CD4-positive, alpha-beta T cell treated with Interleukin-17A for 4 hours (primary cell): ENCODE measurements at regions not wholly inside any gene's neighbourhood (a gene's known extent, or its start where the extent isn't known, plus 50 kb on each side); places are given as distances from the start of the nearest gene placed in this dataset.

ENCODE experiments used
- DNase-seq: peaks from one replicate; pipeline ENCODE4 v3.0.0-alpha.2; 2020; ENCODE audit warnings: mixed read lengths

DNA sequence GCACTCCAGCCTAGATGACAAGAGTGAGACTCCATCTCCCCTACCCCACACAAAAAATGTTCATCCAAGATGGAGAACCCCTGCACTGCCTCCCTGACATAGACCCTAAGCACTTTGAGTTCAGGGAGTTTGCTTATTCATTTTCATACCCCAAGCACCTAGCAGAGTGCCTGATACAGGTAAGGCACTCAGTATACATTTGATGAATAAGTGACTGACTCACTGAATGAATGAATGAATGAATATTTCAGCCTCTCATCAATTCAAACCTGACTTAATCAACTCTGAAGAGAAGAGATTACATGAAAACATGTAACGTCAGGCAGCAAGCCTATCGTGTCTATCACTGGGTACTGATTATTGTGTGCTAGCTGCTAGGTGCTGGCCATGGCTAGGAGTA lies 121.3 kb upstream of the GADD45A start:
- no peak for DNase-seq

DNA sequence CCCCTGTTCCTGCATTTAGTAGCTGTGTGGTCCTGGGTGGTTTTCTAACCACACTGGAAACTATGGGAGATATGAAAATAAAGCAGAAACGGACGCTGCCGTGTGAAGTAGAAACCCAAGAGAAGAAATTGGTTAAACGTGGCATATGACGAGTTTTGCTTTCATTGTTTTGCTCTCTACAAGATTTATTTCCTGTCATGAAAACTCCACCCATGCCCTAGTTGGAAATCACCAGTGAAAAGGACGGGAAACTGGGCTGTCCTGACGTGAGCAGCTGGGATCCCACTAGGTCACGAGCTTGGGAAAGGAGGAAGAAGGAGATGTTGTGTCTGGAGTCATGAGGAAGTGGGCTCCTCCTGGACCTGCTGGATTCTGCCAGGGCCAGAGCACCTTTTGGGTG lies 120.8 kb upstream of the GADD45A start:
- no peak for DNase-seq

DNA sequence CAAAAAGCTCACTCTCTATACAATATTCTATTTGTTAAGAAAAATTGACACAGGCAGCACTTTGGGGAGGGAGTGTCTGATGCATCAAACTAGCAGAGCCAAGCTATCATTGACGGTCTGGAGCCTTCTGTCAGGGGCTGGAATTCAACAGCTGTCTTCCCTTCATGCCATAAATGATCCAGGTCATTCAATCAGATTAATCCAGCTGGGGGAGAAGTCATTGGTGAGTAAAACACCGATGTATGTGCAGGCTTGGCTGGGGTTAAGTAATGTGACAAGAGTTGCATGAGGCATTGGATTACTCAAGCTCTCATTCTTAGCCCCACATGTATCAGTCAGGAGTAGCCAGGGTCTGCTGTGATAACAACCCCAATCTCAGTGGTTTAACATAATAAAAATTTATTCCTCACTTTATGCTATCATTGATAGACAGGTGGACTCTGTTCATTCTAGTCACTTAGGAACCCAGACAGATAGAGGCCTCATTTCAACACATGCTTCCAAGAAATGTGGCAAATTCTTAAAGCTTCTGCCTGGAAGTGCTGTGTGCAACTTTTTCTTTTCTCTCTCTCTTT lies 118.1 kb upstream of the GADD45A start:
- DNase-seq = no peak

DNA sequence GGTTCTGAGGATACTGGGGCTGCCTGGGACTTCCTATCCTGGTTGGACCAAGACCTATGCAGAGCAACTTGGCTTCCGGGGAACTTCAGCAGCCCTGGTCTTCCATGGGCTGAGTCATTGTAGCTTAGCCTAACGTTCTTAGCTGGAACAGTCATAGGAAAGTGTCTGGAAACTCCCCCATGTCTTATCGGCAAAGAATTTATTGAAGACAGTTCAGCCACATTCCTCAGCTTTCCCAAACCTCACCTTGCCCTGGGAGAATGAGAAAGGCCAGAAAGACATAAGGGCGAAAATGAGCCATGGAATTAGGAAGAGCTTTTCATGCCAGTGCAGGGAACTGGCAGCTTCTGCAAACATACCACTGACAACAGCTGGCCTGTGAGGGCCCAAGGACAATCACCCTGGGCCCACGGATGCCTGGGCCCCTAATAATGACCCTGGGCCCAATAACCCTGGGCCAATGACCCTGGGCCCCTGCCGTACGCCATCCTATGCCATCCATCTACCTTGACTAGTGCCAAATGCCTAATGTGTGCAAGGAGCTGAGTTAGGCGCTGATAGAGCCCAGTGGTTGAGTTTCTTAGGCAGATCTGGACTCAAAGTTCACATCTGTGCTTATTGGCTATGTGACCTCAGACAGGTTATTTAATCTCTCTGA lies 114.4 kb upstream of the GADD45A start:
- DNase-seq = no peak

DNA sequence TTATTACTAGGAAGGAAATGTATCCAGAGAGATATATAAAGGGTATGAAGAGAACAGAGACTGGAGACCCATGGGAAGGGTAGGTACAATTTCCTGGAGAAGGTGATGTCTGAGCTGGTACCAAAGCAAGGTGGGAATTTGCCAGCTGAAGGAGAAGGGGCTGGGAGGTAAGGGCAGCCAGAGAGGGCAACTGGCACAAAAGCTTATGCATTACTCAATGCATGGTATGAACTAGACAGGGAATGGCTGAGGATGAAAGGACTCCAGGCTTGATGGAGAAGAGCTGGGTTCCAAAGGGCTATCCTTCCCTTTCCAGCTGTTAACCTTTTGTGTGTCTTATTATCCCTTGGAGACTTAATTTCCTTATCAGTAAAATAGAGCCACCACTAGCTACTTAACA lies 113.6 kb upstream of the GADD45A start:
- no peak for DNase-seq

DNA sequence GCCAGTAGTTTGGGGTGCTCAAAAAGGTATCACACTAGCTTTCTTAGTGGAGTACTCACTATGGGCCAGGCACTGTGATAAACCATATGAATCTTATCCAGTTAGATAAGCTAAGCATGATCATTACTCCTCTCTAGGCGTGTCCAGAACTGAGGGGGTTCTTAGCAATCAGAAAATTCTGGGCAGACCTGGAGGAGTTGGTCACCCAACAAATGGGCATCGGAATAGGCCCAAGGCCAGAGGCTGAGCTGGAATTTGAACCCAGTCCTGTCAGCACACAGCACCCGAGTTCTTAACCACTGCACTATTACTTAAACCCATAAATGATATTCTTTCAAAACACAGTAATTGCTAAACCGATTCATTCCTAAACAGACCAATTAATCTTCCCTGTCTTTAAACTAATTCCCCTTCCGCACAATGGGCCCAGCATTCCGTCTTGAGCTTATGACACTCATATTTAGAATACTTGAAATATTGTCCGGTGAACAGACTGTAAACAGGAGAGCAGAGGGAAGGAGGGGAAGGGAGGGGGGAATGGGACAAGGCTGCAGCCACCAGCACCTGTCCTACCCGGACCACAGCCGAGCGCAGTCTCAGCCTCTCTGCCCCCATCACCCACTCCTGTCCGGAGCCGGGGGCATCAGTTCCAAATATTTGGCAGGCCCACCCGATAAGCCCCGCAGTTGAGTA lies 113.0 kb upstream of the GADD45A start:
- DNase-seq = no peak

DNA sequence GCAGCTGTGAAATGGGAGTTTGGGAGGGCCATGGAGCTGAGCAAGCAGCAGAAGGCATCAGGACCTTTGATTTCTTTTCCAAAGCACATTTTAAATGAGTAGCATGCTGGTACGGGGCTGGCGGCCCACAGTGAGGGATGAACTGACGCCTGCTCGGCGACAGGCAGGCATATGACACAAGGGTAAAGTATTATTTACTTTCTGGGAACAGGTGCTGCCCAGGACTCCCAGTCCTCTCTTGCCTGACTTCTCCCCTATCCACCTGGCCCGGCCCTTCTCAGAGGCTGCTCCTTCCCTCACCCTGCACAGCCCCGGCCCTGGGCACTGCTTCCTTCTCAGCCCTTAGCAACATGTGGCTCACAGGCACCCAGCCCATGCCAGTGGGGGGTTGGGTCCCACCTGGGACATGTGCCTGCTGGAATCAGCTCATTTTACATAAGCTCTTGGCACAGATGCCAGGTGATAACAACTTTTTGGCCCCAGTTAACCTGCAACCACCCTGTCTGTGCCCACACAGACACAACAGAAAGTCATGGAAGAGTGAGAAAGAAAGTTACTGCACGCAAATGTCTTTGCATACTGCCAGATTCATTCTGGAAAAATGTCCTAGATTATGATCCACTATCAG lies 112.3 kb upstream of the GADD45A start:
- DNase-seq = no peak

DNA sequence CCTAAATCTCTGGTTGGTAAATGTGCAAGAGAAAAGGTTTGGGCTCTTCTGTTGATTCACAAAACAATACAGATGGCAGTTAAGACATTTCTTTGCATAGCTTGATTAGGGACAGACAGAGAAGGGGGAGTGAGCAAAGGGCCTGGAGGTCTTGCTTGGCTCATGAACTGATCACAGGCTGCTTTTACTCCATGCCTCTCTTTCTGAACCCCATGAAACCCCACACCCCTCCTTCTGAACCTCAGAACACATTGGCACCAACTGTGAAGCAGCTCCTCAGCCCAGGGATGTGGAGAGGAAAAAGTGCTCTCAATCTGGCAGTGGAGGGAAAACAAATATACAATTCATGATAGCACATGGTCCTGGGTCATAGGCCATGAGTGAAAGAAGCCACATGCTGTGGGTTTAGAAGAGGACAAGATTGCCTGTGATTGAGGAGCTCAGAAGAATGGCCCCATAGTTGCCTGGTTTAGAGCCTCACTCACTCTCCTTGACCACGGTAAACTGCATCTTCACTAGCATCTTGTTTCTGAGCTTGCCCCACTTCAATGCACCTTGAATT lies 111.6 kb upstream of the GADD45A start:
- no peak for DNase-seq

DNA sequence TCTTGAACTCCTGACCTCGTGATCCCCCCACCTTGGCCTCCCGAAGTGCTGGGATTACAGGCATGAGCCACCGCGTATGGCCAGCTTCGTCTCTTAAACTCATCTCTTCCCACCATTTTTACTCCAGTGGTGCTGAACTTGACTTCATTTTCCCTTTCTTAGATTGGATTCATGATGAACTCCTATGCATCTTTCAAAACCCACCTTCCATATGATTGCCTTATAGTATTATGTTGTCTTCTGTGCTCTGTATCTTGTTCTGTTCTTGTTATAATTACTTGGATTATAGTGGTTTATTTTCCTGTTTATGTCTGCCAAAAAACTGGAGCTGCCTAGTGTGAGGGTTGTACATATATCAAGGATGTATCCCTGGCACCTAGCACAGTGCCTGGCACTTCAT lies 110.8 kb upstream of the GADD45A start:
- no peak for DNase-seq

DNA sequence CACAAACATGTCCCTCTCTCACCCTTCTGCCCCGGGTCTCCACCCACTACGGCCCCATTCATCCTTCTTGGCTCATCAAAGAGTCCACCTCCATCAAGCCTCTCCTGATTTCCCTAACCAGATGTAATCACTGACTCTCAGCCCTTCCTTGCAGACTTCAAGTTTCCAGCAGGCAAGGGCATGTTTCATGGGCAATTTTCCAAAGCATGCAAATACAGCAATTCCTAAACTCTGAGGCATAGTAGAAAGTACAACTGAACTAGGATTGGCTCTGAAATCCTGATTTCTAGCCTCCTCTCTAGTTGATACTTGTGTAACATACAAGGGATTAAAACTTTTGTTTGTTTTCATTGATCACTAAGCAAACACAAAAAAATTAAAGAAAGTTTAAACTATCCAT lies 109.1 kb upstream of the GADD45A start:
- DNase-seq = no peak

DNA sequence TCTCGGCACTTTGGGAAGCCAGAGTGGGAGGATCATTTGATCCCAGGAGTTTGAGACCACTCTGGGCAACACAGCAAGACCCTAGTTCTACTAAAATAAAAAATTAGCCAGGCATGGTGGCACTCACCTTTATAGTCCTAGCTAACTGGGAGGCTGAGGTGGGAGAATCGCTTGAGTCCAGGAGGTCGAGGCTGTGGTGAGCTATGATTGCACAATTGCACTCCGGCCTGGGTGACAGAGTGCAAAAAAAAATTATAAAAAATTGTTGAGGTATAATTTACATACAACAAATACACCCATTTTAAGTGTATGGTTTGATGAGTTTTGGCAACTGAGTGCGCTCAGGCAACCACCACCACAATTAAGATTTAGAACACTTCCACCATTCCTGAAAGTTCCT lies 108.5 kb upstream of the GADD45A start:
- DNase-seq = no peak

DNA sequence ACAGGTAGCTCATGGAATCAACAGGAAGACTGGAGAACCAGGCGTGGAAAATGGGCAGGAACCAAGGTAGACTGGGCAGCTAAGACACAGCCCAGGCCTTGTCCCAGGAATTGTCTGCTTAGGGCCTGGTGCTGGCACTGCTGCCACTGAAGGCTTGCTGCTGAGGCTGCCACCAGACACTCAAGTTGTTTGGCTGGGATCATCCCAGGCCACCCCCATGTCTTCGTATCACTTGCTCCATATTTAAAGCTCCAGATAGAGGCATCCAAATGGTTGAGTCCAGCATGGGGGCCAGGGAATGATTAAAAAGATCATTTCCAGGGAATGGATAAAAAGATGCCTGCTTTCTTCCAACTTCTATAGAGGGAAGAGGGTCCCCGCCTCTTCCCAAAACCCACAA lies 107.4 kb upstream of the GADD45A start:
- DNase-seq = no peak

DNA sequence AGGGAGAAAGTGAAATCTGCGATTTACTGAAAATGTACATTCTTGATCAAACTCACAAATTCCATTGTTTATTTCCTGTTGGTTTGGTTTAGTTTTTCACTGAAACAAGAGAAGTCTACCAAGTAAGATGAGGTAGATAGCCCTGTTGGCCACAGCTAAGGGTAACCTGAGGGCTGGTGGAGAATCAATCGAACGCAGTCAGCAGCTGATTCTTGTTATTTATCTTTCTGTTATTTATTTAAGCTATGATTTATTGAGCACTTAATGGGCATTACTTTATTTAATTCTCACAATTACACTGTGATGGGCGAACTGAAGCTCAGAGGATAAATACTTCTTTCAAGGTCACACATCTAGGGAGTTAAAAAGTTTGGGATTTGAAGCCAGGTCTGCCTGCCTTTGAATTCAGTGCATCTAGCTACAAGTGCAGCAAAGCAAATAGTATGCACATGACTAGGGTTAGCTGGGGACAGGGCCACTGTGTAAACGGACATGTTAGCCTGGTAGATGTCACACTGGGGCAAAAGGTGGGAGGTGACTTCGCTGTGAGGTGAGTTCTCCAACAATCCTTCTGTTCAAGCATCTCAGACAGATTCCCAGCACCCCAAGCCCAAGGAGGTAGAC lies 106.5 kb upstream of the GADD45A start:
- DNase-seq = no peak

DNA sequence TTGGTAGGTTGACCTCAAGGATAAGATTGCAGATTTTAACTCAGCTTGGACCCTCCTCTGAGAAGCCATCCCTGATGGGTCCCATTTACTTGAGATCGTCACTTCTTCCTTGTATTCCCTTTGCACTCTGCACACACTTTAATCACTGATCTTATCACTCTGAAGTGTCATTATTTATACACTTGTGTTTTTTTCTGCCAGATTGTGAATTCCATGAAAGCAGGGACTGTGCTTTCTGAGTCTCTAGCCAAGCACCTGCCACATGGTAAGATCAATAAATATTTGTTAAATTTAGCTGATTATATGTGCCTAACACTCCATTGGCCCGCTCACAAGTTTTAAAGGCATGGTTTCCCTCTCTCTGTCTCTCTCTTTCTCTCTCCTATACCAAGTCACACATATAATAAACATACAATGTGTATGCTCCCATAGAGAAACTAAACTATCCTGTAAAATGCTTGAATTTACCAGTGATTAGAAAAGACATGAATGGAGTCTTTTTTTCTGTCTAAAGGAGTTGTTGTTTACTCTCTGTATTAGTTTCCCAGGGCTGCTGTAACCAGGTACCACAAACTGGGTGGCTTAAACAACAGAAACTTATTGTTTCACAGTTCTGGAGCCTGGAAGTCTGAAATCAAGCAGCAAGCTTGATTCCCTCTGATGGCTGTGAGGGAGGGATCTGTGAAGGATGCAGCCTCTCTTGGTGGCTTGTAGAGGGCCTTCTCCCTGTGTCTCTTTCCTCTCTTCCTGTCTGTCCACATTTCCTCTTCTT lies 105.2 kb upstream of the GADD45A start:
- DNase-seq = no peak

DNA sequence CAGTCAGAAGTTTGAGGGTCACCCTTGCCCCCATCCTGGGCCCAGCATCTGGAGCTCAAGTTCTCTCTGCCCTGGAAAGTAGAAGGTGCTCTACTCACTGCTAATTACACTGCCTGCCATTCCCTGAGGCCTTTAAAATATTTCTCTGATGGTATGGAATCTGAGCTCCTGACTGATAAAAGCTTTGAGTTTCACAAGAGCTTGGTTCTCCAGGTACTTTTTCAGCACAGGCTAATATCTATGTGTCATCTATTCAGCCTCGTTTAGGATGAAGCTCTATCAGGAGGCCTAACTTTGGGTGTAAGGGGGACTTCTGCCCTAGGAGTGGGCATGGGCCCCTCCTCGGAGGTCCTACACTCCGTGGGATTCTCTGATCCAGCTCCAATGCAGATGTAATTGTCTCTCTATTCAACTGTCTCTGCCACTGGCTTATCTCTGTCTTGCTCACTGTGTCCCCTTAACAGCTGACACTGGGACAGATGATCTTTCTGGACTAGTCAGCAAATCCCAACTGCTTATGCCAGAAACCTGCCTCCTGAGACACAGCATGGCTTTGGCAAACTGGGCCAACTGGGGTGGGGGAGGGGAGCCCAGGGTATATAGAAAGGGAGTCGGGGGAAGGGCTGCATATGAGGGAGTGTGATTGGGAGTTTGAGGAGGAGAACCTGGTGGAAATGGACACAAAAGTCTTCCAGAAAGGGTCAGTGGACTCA lies 104.2 kb upstream of the GADD45A start:
- no peak for DNase-seq

DNA sequence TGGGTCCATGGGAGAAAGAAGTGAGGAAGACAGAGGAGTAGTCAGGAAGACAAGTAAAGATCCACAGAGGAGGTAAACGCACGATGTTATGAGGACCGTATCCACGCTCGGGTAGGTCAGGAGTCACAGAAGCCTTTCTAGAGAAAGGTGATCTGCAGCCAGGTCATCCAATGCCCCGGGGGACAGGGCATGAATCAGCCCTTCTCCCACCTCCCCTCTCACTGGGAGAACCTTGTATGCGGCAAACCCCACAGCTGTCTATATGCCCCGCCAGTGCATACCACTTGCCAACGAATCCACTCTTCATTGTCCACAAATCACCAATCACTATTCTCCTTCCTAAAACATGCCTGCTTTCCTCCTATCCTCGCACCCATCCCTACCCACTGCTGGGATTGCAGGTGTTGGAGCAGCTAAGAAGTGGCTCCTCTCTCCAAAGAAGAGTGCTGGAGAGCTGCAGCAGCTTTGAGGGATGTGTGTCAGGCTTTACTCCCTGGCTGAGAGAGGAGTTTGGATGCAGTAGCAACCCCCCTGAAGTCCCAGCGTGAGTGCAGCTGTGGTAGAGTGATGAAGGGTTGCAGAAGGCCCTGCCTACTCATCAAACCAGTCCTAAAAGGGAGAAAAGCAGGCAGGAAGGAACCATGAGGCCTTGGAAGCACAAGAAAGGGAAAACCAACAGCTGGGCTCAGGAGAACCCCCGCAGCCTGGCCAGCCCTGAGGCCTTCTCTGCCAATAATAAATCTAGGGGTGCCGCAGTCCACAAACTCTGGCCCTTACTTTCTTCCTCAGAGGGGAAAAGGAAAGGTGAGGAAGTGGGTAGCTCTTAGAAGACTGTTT lies 102.2 kb upstream of the GADD45A start:
- no peak for DNase-seq

DNA sequence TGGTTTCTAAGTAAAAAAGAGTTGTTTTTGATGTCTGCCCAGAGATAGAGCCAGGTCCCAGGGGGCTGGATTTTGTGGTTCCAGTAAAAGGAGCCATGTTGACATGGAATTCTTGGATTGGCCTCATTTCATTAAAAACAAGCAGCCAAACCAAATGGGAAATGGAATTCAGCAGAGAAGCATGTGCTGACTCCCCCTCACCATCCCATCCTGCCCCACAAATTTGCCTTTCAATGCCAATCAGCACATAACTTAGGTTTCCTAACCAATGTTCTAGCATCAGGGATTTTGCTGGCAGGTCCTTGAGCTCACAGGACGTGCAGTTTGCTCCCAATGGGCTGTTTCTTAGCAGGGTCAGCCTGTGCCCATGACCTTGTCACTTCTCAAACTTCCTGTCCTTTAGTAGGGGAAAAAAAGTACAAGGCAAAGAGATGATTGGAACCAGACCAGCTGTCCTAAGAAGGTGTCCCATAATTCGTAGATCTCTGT lies 101.5 kb upstream of the GADD45A start:
- no peak for DNase-seq

DNA sequence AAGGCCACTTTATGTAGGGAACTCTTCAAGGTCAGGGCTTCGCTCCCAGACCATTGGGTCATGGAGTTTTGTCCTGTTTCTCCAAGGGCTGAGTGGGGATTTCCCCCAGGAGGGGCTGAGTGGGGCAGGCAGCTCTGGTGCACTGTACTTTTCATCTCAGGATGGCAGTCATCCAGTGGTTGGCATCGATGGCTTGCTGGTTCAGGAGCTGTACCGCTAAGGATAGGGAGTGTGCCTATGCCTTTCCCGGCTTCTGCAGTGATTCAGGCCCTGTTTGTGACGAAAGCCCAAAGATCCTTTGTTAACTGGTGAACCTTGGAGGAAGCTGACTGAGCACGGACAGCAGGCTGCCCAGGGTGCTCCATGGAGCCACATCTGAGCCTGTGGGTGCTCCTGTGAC lies 100.1 kb upstream of the GADD45A start:
- no peak for DNase-seq

DNA sequence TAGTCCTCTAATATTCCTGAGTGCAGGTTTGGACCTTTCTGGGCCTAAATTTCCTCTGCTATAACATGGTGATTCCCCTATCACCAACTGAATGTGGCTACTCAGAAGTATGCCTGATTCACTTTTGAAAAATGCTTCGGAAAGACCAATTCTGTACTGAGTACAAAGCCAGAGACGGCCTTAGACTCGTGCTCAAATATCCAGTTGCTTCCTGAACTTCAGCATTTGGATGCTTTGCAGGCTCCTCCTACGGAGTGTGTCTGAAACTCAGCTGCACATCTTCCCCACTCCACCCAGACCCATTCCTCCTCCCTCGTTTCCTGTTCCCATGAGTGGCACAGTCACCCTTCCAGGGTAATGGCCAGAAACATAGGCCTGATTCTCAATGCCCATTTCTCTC lies 98.4 kb upstream of the GADD45A start:
- no peak for DNase-seq

DNA sequence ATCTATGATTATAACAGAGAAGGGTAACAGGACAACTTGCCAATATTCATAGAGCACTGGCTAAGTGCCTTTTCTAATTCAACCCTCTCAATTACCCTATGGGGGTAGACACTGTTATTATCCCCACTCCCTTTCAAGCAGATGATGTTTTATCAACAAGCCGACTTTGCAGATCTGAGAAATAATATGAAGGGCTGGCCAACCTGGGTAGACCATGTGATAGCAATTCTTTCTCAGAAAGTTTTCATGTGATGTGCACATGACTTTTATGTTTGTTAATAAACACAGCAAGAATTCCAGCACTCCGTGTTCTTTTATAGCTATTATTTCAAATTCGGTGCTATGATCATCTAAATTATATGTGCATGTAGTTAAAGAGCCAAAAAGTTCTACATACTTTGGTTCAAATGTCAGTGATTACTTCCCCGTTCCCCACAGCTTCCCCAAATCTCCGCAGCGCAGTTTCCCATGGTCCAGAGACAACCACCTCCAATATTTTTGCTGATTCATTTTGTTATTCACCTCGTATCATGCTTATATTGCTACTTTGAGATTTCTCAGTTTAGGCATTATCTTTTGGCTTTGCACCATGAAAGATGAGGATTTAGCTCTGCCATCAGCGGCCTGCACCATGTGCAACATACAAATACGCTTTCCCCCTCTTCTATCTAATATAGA lies 96.7 kb upstream of the GADD45A start:
- DNase-seq = no peak
